Fibroblast of skin of right biceps (primary cell): ENCODE measurements at regions not wholly inside any gene's neighbourhood (a gene's known extent, or its start where the extent isn't known, plus 50 kb on each side); places are given as distances from the start of the nearest gene placed in this dataset.

Source experiments
- DNase-seq: peaks from one replicate; pipeline ENCODE4 v3.0.0-alpha.2; 2013

DNA sequence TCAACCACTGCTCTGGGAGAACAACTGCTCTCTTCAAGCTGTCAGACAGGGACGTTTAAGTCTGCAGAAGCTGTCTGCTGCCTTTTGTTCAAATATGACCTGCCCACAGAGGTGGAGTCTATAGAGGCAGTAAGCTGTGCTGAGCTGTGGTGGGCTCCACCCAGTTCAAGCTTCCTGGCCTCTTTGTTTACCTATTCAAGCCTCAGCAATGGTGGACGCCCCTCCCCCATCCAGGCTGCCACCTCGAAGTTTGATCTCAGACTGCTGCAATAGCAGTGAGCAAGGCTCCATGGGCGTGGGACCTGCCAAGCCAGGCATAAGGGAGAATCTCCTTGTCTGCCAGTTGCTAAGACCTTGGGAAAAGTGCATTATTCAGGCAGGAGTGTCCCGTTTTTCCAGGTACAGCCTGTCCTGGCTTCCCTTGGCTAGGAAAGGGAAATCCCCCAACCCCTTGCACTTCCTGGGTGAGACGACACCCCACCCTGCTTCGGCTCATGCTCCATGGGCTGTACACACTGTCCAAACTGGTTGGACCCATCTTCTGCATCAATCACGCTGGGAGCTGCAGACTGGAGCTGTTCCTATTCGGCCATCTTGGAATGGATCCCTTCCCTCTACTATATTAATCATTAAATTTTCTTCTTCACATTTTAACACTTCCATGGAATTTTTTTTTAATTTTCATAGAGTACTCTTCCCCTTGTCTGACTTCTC is 167.0 kb upstream of the UBE2E2 start:
- no peak for DNase-seq

DNA sequence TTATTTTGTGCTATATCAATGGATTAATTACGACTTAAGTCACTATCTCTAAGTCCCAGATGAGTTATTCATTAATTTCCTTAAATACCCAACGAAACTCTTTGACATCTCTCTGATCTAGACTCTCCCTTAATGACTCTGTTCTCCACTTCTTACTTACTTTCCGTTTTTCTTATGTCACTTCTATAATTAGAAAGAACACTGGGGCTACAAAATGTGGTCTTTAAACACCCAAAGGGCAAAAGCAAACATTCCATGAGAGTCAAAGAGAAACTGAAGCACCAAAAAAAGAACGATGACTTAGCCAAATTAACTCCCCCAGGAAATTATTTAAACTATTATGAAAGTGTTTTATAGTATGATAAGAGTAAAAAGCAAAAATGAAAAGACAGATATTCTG is 166.4 kb upstream of the UBE2E2 start:
- DNase-seq: no peak

GRCh38 chr3:23038471-23038870 is 164.7 kb upstream of the UBE2E2 start:
- no peak for DNase-seq

DNA sequence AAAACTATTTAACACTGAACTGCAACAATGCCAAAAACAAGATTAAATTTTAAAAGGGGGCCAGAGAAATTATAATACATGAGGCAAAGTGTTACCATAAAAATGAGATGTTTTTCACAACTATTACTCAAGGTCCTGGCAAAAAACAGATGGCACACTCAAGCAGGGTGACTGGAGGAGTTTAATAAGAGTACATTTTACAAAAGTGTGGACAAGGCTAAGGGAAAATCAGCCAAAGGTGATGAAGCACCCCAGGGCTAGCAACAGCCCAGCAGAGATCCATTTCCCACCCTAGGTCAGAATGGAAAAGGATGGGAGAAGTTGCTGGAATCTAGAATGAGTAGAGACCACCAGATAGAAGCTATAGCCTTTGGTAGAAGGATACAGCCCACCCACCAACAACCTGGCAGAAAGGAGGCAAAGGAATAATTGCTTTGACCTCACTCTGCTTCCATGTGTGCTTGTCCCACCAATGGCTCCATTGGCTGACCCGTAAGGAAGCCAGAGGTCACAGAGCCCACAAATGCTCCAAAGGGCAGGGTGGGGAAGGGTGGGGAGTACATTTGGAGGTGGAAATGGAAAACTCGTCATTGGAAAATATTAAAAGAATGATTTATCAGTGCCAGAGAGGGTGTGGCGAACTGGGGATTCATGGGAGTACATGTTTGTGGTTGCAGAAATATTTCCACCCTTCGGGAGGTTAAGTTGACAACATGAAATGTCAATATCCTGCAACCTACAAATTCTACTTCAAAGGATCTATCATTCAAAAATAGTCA is 161.0 kb upstream of the UBE2E2 start:
- peak; percentile 49 for DNase-seq

- DNase-seq: no peak
Observed at GRCh38 chr3:23044463-23044862, 158.7 kb upstream of the UBE2E2 start.

DNA sequence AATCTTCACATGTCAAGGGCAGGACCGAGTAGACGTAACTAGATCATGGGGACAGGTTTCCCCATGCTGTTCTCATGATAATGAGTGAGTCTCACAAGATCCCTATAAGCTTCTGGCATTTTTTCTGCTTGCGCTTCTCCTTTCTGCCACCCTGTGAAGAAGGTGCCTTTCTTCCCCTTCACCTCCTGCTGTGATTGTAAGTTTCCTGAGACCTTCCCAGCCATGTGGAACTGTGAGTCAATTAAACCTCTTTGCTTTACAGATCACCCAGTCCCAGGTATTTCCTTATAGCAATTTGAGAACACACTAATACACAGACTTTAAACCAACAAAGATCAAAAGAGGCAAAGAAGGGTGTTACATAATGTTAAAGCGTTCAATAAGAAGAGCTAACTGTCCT is 156.6 kb upstream of the UBE2E2 start:
- DNase-seq: no peak

DNA sequence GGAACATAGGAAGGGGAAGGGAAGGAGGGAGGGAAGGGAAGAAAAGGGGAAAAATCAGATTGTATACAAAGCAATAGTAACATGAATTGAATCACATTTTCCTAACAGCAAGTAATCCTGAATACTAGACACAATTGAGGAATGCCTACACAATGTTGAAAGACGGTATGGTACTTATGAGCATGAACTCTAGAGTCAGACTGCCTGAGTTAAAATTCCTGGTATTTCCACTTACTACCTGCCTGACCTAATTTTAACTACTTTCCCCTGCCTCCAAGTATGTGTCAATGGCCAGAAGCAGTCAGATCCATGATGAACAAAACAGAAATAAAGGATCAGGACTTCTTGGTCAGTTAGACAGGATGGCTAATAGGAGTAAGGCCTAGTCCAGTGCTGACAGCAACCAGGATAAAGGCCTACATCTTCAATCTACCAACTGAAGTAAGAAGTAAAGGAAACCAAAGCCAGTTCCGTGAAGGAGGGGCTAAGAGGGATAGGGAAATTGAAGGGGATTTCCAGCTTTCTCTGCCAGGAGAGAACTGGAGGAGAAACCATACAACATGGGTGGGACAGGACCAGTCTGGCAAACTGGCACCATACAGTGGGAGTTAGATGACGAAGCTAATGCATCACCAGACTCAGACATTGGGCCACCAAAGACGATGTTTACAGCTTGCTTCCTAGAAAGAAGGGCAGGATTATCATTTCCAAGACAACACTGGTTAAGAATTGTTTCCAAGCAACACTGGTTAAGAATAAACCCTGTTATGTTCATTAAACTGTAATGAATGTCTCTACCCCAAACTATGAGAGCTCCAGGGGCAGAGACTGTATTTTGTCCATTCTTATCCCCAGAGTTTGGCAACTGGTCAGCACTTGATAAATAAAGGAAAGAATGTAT is 151.6 kb upstream of the UBE2E2 start:
- no peak for DNase-seq

GRCh38 chr3:23052208-23052607 is 150.9 kb upstream of the UBE2E2 start:
- DNase-seq: no peak

GRCh38 chr3:23052620-23053019 is 150.5 kb upstream of the UBE2E2 start:
- no peak for DNase-seq

DNA sequence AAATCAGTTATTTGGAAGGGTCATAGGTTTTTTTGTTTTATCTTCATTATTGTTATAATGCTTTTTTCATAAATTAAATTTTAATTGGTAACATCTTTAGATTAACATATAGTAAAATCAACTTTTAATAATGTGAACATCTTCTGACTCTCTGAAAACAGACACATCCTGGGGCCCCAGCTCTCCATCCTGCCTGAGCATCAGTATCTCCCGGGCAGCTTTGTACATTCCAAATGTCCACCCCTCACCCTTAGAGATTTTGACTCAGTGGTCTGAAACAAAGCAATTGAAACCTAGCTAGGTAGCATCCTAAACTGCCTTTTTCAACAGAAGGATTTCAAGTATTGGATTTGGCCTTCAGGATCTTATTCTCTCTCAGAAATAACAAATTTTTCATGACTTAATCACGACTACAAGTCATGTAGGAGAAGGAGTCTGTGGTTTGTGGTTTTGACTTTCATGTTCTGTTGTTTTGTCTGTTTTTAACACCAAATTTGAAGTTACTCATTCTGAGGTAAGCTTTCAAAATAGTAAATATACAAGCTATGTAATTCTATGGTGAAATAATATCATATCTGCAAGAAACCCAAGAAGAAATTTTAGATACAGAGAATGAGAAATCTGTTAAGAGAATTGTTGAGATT is 147.3 kb upstream of the UBE2E2 start:
- DNase-seq: peak; percentile 87

DNA sequence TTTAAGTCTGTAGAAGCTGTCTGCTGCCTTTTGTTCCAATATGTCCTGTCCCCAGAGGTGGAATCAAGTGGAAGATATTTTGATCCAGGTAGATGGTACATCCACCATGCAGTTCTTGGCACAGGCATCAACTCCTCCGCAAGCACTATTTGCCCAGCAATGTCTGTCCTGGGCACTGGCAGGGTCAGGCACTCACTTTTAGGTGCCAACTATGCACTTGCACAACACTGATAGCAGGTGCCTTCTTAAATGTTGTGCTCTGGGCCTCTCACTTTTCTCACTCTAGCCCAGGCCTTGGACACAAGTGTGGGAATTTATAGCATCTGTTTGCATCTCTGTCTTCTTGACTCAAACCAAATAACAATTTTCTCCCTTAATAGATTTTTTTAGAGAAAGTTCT is 140.5 kb upstream of the UBE2E2 start:
- no peak for DNase-seq

DNA sequence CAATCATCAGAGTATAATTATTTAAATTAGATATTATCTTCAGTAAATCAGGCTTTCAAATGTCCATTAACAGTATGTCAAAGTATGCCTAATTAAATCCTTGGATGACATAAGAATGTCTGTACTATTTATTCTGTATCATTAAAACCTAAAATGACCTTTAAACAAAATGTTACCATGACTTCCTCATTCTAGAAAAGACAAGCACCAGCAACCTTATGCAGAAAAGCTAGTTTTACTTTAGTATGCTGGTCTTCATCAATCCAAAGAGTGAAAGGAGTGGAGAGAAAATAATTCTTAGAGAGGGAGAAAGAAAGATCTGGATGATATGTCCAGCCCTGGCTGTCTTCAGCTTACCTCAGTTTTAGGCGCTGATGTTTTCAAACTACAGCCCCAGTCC is 140.1 kb upstream of the UBE2E2 start:
- no peak for DNase-seq

DNA sequence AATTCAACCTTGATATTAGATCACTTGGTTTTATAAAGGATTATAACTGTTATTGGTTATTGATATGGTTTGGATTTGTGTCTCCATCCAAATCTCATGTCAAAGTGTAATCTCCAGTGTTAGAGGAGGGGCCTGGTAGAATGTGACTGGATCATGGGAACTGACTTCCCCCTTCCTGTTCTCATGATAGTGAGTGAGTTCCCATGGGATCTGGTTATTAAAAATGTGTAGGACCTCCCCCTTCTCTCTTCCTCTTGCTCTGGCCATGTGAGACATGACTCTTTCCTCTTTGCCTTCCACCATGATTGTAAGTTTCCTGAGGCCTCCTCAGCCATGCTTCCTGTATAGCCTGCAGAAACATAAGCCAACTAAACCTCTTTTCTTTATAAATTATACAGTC is 136.0 kb upstream of the UBE2E2 start:
- no peak for DNase-seq

DNA sequence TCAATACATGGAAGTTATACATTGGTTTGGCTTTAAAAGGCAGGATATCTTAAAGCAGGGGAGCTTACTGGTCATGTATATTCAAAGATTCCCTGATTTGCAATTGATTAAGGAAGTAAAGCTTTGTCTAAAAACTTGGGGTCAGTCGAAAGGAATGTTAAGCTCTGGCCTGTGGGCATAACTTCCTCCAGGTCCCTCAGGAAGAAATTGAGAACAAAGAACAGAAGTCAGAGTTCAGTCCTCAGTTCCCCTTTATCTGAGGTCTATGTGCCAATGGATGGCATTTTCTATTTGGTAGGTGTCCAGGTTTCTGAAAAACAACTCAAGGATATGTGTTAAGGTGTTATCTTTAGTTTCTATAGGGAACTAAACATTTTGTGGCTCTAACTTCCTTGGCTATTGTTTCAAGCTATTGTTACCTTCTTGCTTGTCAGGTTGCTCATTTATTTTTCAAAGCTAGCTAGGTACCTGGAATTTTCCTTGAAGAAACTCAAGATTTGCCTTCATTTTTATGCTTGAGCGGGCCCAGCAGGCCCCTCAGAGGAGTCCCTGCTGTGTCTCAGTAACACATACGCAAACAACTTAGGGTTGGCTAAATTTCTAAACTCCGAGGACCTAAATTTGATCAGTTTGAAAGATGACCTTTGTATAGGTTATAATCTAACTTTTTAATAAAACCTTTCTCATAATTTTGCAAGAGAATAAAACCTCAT is 135.0 kb upstream of the UBE2E2 start:
- no peak for DNase-seq

- DNase-seq: no peak
Observed at GRCh38 chr3:23071296-23071695, 131.8 kb upstream of the UBE2E2 start.

DNA sequence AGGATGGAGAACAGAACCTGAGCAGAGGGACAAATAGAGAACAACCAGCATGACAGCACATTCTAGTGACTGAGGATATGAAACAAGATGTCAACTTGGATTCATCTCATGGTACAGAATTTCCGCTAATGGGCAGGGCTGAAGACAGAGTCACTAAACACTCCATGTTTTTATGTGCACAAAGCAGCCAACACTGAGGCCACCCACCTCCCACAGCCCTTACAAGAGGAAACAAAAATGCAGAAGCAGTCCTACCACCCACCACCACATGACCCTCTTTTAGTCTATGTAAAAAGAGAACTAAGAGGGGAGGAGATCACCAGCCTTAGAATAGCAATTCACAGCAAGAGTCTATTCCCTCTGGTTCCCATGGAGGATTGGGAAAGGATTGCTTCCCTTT is 131.4 kb upstream of the UBE2E2 start:
- DNase-seq: no peak

DNA sequence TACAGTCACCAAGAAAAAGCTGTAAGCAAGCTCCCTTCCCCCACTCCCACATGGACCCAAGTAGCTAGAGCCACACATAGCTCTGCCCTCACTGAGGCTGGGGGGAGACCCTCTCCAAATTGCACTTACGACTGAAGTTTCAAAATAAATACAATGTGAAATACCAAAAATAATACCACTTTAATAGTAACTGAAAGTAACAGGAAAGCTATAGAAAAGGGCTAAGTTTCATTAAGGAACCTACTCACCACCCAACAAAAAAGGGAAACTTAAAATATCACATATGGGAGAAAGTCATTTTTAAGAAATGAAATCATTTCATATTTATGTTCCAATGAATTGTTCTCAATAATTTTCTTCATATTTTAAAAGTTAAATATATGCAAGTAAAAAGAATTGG is 130.4 kb upstream of the UBE2E2 start:
- no peak for DNase-seq

GRCh38 chr3:23073724-23074305 is 129.3 kb upstream of the UBE2E2 start:
- DNase-seq: no peak

GRCh38 chr3:23075496-23075895 is 127.6 kb upstream of the UBE2E2 start:
- peak; percentile 84 for DNase-seq

- DNase-seq: no peak
Observed at GRCh38 chr3:23076437-23076836, 126.7 kb upstream of the UBE2E2 start.

- DNase-seq: no peak
Observed at GRCh38 chr3:23077126-23077525, 126.0 kb upstream of the UBE2E2 start.

- DNase-seq: no peak
Observed at GRCh38 chr3:23078735-23079134, 124.4 kb upstream of the UBE2E2 start.
